NCI-H2081 treated with DMSO at 0.1 percent for 48 hours (cell line): ENCODE measurements at regions not wholly inside any gene's neighbourhood (a gene's known extent, or its start where the extent isn't known, plus 50 kb on each side); places are given as distances from the start of the nearest gene placed in this dataset.
"Not testable (repeated sequence)": the region's sequence is repeated elsewhere in the genome, so short reads cannot be mapped to it uniquely, and the experiment has no call there.

ENCODE experiments used
- DNase-seq: peaks from one replicate; lab custom pipeline; 2025; lab: John Stamatoyannopoulos, UW

GRCh38 chr10:123378302-123378701 lies 224.1 kb downstream of the BUB3 start:
- DNase-seq, result no peak

- DNase-seq, result no peak
Measured at GRCh38 chr10:123379156-123379555, 225.0 kb downstream of the BUB3 start.

GRCh38 chr10:123380491-123381085 lies 226.4 kb downstream of the BUB3 start:
- DNase-seq, result peak; percentile 0

- DNase-seq, result no peak
Measured at GRCh38 chr10:123381224-123381623, 227.0 kb downstream of the BUB3 start.

- DNase-seq, result no peak
Measured at GRCh38 chr10:123382491-123382890, 228.3 kb downstream of the BUB3 start.

- DNase-seq, result no peak
Measured at GRCh38 chr10:123385508-123386080, 231.4 kb downstream of the BUB3 start.

DNA sequence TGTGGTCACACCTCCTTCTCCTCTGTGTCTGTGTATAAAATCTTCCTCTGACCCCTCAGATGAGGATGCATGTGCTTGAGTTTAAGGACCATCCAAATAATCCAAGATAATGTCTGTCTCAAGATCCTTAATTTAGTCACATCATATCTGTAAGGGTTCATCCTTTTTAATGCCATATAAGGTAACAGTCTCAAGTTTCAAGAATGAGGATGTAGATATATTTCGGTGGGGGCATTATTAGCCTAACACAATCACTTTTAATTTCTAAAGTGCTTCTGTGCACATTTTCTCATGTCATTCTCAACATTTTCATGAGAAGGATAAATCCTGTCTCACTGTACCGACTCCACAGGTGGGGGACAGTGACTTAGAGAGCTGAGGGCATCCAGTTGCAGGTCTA lies 235.3 kb downstream of the BUB3 start:
- no peak for DNase-seq

- no peak for DNase-seq
Measured at GRCh38 chr10:123390332-123390731, 236.1 kb downstream of the BUB3 start.

GRCh38 chr10:123390874-123391273 lies 236.7 kb downstream of the BUB3 start:
- no peak for DNase-seq

- no peak for DNase-seq
Measured at GRCh38 chr10:123391275-123392028, 237.2 kb downstream of the BUB3 start.

DNA sequence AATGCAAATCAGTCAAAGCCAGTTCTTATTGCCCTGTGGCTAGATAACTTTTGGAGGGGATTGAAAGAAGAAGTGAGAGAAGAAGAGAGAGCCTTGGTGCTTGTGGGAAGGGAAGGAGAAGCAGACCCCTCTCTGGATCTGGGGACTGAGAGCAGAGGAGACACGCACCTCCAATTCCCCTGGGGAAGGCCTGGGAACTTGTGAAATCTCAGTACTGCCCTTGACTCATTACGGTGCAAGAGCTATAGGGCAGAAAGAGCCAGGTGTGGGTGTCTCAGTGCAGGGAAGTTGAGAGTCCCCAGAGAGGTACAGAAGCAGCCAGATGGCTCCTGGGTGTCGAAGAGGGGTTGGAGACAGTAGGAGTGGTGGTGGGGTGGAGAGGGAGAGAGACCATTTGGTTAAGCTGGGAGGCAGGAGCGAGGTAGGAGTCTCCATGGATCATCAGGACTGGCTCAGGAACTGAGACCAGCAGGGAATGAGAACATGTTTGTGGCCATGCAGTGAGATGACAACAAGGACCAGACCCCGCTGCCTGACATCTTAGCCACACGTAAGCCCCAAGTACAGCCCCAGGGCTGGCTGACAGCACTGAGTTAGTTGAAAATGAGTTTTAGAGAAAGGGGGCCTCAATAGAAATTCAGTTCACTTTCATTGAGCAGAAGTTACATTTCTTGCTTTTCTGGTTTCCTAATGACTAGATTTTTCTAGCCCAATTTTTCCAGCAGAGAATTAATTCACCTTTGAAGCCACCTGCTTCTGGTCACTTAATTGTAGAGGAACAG lies 238.2 kb downstream of the BUB3 start:
- DNase-seq, result no peak

DNA sequence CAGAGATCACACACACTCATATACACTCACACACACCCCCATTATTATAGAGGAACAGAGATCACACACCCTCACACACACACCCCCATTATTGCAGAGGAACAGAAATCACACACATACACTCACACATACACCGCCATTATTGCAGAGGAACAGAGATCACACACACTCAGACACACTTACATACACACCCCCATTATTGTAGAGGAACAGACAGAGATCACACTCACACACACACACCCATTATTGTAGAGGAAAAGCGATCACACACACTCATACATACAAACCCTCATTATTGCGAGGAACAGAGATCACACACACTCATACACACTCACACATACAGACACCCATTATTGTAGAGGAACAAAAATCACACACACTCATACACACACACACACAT lies 239.0 kb downstream of the BUB3 start:
- no peak for DNase-seq

GRCh38 chr10:123394382-123394781 lies 240.2 kb downstream of the BUB3 start:
- no peak for DNase-seq

DNA sequence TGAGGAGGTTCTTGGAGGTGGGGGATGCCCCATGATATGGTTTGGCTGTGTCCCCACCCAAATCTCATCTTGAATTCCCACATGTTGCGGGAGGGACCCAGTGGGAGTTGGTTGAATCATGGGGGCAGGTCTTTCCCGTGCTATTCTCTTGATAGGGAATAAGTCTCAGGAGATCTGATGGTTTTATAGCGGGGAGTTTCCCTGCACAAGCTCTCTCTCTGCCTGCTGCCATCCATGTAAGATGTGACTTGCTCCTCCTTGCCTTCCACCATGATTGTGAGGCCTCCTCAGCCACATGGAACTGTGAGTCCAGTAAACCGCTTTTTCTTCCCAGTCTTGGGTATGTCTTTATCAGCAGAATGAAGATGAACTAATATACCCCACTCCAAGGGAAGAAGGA lies 241.0 kb downstream of the BUB3 start:
- not testable (repeated sequence) for DNase-seq

- no peak for DNase-seq
Measured at GRCh38 chr10:123395906-123396305, 241.7 kb downstream of the BUB3 start.

GRCh38 chr10:123398180-123398591 lies 244.0 kb downstream of the BUB3 start:
- DNase-seq, result no peak

DNA sequence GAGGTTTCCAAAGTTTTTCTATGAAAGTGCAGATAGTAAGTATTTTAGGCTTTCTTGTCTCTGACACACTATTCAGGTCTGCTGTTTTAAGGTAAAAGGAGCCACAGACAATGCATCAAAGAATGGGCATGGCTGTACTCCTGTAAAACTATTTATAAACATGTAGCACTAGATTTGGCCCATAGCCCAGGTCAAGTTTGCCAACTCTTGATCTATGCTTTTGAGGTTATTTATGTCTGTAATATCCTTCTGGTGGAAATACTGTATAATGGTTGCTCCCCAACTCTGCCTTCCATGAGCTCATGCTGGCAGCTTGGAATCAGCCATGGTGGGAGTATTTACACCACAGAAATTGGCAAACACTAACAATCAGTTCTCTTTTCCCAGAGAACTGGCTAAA lies 244.6 kb downstream of the BUB3 start:
- no peak for DNase-seq

GRCh38 chr10:123399276-123399839 lies 245.2 kb downstream of the BUB3 start:
- no peak for DNase-seq

- no peak for DNase-seq
Measured at GRCh38 chr10:123402021-123402420, 247.8 kb downstream of the BUB3 start.

GRCh38 chr10:123402656-123403055 lies 248.5 kb downstream of the BUB3 start:
- no peak for DNase-seq

GRCh38 chr10:123404357-123404756 lies 250.2 kb downstream of the BUB3 start:
- no peak for DNase-seq

GRCh38 chr10:123408660-123409059 lies 254.5 kb downstream of the BUB3 start:
- DNase-seq, result no peak
